Activated T-cell treated with anti-CD3 and anti-CD28 coated beads for 48 hours (primary cell): ENCODE measurements at regions not wholly inside any gene's neighbourhood (a gene's known extent, or its start where the extent isn't known, plus 50 kb on each side); places are given as distances from the start of the nearest gene placed in this dataset.

Source experiments
- DNase-seq: peaks from one replicate; pipeline ENCODE4 v3.0.0-alpha.2; 2020; ENCODE audit warnings: low read depth

DNA sequence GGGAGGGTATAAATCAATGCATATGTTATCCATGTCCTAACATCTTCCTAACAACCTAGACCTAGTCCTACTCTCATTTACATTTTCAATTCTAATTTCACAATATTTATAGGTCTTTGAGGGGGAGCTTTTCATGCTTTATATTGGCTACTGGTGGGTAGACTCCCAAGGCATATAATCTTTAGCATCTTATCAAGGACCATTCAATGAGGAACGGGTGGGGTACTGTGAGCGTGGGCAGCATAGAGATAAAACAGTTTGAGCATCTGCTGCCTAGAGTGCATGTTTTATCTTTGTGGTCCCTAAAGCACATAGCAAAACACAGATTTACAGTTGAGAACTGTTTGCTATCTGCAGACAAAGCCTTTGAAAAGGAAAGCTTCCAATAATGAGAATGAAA is 427.6 kb upstream of the WWC1 start:
- DNase-seq = no peak

DNA sequence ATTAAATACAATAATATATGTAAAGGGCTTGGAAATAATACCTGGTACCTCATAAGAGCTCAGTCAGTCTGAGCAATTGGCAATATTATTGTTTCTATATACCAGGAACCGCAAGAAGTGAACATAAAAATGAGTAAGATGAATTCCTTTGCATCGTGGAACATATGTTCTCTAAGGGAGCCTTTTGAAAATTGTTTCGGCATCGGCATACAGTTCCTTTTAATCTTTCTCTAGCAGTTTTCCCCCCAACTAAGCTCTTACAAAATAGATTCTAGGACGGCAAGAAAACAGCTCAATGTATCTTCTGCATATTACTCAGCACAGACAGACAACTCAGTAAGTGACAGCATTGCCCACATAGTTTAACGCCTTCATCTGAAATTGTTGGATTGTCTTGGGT is 426.6 kb upstream of the WWC1 start:
- no peak for DNase-seq

DNA sequence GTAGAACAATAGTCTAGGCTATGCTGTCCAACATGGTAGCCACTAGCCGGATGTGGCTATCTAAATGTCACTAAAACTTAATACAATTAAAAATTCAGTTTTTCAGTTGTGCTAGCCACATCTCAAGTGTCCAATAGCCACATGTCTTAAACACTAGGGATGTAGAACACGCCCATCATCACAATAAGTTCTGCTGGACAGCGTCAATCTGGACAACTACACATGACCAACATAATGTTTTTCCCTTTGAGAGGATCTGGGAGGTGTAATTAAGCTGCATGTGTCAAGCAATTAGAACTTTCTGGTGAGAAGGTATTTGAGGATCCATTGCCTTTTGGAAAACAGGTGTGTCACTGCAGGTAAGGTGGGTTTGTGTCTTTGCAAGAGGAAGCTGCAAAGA is 424.6 kb upstream of the WWC1 start:
- no peak for DNase-seq

DNA sequence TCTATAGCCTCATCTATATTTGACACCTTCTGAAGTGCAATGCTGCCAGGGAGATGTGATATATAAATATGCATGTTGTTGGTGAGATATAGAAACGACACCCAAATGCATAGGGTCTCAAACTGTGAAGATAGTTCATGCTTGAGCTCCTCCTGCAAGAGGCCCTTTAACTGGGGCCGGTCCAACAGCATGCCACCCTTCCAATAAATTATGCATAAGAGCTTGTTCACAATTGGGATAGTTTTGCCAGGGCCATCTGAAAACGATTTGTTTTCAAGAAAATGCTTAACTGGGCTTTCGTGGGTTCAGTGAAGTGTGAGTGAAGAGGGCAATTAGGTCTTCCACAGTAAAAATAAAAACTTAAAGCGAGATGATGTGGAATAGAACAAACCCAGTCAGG is 424.2 kb upstream of the WWC1 start:
- no peak for DNase-seq

DNA sequence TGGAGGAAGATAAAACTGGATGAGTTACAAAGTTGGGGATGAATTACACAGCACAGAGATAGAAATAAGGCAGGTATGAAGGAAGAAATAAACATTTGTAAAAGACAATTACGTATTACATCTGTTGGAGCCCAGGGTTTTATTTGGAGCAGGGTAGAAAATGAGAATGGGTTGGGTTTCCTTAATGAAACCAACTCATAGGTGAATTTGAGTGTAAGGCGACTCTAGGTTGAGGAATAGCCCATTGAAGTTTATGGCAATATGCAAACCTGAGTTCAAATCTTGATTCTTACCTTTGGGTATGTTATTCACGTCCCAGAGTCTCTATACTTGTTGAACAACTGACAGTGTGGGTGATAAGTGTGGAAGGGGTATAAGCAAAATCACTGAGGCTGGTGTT is 422.3 kb upstream of the WWC1 start:
- no peak for DNase-seq

DNA sequence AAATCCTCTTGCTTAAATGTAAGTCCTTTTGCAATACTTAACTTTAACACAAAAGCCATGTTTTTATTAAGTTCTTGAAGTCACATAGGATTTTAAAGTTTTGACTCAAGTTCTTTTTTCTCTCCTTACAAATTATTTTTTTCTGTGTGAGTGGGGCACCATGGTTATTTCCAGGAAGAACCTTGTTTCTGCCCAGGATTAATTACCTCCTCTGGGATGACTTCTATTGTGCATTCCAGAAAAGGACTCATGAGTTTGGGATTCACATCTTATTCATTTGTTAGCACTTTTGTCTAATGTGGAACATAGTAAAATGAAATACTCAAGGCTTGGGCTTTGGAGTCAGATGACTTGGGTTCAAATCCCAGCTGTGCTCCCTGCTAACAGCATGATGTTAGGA is 421.4 kb upstream of the WWC1 start:
- DNase-seq = no peak

DNA sequence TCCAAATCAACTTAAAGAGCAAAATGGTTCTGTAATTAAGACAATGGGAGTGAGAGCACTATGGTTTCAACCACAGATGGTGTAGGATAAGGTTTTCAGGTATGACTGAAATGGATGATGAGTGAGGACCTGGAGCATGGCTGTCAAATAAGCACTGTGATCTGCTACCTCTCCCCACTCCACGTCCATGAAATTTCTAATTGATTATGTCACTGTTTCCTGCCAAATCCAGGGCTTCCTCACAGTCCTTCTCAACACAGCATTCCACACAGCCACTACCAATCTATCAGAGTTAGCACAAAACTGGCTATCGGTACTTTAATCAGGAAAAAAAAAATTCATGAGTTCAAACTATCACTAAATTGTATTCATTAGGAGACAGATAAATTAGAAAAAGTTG is 420.4 kb upstream of the WWC1 start:
- no peak for DNase-seq

DNA sequence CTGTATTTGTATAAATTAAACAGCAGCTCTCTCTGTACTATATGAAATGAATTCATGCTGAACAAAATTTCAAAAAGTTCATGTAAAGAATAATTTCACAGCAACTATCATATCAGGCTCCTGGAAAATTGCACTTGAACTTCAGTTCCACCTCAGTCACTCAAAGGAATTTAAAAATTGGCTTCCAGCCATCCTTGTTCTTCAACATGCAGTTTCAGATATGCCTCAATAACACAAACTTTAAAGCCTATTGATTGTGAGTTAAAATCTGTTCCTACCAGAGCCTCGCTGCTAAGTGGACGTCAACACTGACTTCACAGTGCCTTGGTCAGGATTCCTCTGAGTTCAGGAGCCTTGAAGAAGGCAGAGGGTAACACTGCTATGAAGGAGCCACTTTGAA is 418.7 kb upstream of the WWC1 start:
- no peak for DNase-seq

DNA sequence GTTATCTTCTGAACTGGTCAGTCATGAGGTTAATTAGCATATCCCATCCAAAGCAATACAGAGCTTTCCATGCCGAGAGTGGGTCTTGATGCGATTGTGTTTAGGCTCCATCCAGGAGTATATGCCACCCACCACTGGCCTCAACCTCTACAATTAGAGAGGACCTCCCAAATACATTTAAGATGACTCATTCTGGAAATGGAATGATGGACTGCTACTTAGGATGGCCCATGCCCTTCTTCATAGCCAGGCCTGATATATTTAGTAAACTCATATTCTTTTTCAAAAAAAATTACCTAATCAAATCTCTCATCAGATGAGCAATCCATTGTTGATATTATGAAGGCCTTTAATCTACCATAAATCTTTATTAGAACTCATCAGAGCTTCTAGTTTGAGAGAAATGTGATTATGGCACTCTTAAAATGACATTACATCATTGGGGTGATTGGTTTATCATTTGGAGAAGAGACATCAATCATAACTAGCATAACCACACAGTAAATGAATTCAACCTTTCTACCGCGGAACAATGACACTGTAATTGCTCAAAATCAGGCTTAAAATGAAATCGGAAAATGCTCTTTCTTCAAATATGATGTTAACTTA is 414.2 kb upstream of the WWC1 start:
- DNase-seq = no peak

DNA sequence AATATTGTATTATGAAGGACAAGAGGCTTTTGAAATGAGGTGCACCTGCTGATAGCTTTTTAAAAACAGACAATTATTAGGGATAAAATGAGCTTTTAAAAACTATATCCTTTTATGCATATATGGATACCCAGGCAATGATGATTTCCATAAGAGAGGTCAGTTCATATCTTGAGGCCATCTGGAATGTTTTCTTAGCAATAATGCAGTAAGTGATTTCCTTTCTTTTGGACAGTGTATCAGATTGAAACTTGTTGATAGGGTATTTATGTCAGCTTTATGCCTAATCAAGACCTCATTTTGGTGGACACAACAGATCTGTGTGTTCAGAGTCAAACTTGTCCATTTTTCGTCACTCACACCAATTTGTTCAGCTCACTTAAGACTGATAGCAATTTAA is 413.5 kb upstream of the WWC1 start:
- no peak for DNase-seq

DNA sequence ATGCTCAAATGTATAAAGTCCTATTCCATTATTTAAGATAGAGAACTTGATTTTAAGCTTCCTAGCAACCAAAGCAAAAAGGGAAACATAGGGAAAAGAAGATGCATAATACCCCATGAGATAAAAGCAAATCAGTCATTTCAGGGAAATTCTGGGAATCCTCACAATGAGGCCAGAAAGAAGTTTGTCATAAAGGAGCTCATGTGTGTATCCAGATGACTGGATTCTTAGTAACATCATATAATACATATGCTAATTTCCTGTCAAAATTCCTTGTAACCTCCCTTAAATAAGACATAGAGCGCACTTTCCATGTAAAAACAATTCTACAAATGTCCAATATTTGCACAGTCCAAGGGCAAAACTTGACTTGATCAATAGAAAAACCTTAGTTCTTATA is 411.0 kb upstream of the WWC1 start:
- DNase-seq = no peak

DNA sequence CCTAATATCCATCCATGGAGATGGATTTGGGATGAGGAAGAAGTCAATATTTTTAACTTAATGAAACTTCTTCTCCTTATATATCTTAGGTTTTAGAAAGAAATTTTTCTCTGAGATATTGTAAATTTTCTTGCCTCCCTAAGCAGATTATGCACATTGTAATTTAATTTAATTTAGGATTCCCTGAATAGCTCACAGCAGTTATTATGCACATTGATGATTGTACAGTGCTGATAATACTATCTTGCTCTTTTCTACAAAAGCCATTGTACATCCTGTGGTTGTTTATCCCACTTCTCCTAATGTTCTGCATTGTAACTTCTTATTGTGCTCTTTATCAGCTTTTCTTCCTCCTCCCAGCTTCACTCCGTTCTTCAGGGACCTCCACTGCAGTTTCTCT is 410.4 kb upstream of the WWC1 start:
- DNase-seq = no peak

DNA sequence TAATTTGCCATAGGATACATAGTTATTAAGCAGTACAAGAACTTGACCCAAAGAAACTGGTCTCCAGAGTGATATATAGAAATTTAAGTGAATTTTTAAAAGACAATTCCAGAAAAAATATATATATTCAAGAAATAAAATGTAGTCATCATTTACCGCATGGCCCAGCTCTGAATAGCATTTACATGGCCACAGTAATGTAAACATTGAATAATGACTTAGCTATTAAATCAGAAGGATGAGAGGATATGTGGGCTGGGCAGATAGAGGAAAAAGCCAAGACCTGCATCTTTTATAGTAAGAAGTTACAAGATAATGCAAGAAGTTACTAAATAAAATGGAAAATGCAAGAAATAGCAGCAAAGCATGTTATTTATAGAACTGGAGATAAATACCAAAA is 405.2 kb upstream of the WWC1 start:
- DNase-seq = no peak

DNA sequence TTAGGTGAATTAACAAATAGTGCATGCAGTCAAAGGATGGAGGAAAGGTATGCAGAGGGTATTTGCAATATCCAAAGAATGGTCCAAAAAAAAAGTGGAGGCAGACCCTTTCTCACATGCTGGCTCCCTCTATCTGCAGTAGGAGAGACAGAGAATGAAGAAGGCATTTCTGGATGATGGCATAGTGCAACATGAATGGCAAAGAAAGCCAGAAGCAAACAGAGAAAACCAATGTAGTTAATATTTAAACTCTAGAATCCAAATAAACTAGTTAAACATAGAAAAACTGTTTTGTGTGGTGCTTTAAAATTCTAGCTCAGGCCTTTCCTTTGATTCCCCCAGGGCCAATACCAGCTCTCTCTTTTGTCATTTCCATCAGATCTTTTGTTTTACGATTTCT is 403.1 kb upstream of the WWC1 start:
- DNase-seq = no peak

DNA sequence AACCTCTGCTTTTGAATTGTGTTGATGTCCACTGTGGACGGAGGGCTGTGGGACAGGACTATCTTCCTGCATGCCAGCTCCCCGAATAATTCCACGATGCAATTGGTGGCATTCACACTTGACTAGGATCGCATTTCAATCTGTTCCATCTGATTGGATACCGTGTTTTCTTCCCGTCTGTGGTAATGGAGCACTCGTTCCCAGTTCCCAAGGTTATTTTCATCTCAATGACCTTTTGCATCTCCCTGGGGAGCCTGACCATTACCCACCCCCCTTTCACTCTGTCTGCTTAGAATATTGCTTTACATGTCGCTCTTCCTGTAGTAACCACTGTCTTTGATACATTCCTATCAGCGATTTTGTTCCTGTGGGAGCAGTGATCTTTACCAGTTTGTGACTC is 402.2 kb upstream of the WWC1 start:
- DNase-seq = no peak

DNA sequence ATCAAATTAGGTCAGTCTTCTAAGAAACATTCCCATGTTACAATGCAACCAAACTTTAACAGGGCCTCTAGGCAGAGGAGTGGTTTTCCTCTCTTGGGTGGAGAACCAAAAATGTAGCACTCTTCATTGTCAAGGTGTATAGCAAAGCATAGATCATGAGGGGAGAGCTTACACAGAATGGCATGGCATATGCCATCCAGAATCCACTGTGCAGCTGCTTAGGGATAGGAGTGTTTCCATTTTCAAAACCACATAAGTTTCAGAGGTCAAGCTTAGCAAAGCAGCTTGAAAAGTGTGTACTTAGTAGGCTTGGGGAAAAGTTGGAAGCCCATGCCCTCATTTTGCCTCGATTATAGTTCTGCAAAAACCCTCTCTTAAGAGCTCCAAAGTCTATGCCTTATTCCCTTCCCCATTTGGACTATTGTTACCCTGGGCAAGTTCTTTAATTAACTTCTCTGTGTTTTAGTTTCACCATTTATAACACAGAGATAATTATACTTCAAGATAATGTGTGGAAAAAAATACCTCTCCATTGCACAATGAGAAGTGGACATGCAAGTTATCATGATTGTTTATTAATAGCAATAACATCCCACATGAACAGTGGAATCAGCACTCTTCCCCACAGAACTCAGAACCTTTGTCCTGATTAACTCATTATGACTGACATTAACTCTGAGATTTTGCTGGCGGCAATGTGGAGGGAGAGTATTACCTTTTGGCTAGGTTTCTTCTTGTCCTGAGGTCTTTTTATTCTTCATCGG is 398.9 kb upstream of the WWC1 start:
- DNase-seq = no peak

DNA sequence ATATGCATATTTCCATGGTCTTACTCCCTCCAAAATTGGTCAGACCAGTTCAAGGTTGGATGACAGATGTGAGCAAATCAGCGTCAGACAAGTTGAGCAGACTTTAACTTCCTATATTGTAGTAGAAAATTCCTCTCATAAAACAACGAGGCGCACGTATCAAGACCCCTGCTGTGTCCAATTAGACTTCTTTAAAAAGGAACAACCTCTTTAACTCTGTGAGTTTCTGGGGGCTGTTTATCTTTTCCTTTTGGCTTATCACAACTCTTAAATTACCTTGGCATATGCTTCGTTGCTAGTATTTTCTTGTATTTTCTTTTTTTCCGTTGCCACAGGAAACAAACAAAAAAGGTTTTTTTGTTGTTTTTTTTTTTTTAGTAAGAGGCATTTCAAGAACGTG is 398.2 kb upstream of the WWC1 start:
- no peak for DNase-seq

DNA sequence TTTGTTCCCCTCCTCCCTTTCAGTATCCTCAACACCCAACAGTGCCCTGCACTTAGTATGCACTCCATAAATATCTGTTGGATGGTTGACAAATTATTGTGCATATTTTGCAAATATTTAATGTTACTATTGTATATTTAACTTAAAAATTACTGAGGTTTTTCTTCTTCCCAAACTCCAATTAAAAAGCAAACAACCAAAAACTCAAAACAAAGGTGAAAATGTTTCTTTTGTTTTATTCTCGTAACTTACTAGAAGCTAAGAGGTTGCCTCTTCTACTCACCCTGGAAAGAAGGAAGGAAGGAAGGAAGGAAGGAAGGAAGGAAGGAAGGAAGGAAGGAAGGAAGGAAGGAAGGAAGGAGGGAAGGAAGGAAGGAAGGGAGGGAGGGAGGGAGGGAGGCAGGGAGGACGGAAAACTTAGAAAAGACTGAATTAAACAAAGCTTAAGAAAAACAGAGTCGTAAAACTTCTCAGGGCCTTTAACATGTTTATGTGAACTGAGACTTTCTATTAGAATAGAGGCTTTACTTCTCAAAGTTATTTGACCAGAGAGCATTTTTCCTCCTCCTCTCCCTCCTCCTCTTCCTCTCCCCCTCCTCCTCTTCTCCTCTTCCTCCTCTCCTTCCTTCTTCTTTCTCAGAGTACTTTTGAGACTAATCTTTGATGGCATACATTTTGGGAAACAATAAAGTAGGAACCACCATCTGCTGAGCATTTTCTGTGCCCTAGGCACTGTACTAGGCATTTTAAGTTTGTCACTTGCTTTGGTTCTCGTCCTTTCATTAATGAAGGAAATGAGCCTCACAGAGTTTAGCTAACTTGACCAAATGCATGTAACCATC is 396.6 kb upstream of the WWC1 start:
- DNase-seq = no peak

DNA sequence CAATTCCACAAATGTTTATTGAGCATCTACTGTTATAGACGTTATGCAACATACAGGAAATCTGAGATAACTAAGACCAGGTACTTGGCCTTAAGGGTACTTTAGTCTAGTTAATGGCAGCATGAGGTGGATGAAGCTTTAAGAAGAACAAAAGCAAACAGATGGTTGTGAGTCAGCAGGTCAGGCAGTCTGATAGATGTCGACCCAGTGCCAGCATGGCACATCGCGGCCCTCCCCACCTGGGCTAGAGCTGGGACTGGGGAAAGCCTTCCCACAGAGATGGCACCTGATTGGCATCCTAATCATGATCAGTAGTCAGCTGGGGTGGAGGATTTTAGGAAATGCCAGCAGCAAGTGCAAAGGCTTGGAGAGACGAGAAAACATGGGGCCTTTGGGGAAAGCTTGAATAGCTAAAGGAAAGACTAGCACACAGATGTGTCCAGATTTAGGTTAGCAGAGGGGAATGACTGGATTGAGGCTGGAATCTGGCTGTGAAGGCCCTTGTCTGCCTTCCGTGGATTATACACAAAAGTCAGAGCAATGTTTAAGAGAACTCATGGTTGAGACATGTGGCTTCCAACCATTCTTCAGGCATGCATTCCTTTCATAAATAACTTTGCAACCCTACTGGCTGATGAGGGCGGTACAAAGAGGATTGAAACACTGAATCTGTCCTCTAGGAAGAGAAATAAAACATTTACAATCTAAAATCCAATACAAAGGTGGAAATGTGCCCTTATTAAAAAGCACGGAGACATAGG is 395.4 kb upstream of the WWC1 start:
- DNase-seq = no peak

DNA sequence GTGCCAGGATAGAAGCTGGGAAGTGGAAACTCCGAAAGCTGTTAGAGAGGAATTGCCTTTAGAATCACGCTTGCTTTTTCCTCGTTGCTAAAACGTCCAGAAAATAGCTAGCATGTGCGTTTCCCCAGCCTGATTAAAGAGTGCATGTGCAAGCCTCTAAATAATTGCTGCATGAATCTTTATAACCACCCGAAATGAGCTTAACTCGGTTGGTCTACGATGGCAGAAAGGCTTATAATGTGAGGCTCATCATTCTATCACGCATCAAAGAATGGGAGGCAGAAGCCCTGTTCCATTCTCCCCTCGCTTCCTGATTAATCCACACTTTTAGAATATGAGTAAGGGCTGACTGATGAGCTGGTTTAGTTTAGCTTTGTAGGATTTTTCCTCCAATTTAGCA is 394.6 kb upstream of the WWC1 start:
- no peak for DNase-seq

DNA sequence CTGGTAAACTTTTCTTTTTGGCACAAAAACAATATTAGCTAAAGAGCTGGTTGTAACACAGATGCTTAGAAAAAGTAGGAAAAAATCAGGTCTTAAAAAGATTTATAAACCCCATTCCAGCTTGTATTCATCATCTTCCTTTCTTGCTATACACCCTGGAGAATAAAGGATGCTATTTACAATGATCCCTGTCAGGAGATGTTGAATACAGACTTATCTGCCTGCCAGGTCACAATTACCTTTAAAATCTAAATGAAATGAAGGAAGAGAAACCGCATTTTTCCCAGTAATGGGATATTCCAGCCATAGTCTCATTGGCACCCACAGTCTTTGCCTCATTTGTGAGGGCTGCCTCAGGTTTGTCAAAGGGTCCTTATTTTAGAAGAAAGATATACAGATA is 394.1 kb upstream of the WWC1 start:
- no peak for DNase-seq

DNA sequence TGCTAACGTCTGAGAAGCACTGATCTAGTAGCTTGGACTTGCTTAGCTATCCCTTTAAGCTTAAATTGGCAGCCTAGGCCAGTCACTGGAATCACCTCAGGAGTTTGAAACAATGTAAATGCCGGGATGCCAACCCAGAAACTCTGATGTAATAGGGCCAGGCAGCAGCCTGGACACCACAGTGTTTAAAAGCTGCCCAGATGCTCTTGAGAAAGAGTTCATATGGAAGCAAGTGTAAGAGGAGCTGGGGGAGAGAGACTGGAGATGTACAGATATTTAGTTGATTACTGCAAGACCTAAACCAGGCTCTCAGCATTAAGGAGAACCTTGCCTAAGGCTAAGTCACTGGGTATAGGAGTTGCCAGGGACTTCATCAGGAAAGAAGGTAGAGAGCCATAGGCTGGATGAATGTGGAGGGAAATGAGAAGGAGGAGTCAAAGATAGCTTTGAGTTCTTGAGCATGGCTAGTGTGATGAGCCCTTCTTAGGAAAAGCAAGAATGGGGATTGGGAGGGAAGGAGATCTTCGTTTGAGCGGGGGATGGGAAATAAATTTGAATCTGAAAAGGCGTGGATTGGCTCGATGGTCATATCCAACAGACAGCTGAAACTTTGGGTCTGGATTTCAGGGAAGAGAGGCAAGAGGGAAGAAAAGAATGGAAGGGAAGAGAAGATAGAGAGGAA is 392.9 kb upstream of the WWC1 start:
- DNase-seq = no peak
